CD4-positive, alpha-beta T cell treated with Interferon gamma for 1 hour (primary cell): ENCODE measurements at regions not wholly inside any gene's neighbourhood (a gene's known extent, or its start where the extent isn't known, plus 50 kb on each side); places are given as distances from the start of the nearest gene placed in this dataset.
"Not testable (repeated sequence)": the region's sequence is repeated elsewhere in the genome, so short reads cannot be mapped to it uniquely, and the experiment has no call there.

Experiments
- DNase-seq: peaks from one replicate; pipeline ENCODE4 v3.0.0-alpha.2; 2020

GRCh38 chr6:101015541-101015940 is 134.4 kb upstream of the ASCC3 start:
- no peak for DNase-seq

- DNase-seq: no peak
Observed at GRCh38 chr6:101016163-101016562, 135.0 kb upstream of the ASCC3 start.

GRCh38 chr6:101018157-101018556 is 137.0 kb upstream of the ASCC3 start:
- DNase-seq: no peak

GRCh38 chr6:101021504-101021903 is 140.4 kb upstream of the ASCC3 start:
- DNase-seq: no peak

GRCh38 chr6:101042966-101043365 is 161.8 kb upstream of the ASCC3 start:
- DNase-seq: no peak

GRCh38 chr6:101058296-101058695 is 177.2 kb upstream of the ASCC3 start:
- DNase-seq: no peak

- DNase-seq: no peak
Observed at GRCh38 chr6:101066481-101066880, 185.4 kb upstream of the ASCC3 start.

GRCh38 chr6:101069191-101069795 is 188.2 kb upstream of the ASCC3 start:
- no peak for DNase-seq

- DNase-seq: no peak
Observed at GRCh38 chr6:101070044-101070608, 189.0 kb upstream of the ASCC3 start.

- no peak for DNase-seq
Observed at GRCh38 chr6:101077344-101077743, 196.2 kb upstream of the ASCC3 start.

GRCh38 chr6:101079696-101080270 is 198.7 kb upstream of the ASCC3 start:
- no peak for DNase-seq

- DNase-seq: no peak
Observed at GRCh38 chr6:101080597-101080996, 199.5 kb upstream of the ASCC3 start.

- no peak for DNase-seq
Observed at GRCh38 chr6:101083533-101084175, 202.5 kb upstream of the ASCC3 start.

GRCh38 chr6:101085327-101085726 is 204.2 kb upstream of the ASCC3 start:
- no peak for DNase-seq

GRCh38 chr6:101086473-101086872 is 205.3 kb upstream of the ASCC3 start:
- DNase-seq: no peak

- DNase-seq: no peak
Observed at GRCh38 chr6:101088594-101088993, 207.5 kb upstream of the ASCC3 start.

GRCh38 chr6:101089640-101090039 is 208.5 kb upstream of the ASCC3 start:
- no peak for DNase-seq

- DNase-seq: no peak
Observed at GRCh38 chr6:101090281-101090680, 209.2 kb upstream of the ASCC3 start.

GRCh38 chr6:101098605-101099004 is 217.5 kb upstream of the ASCC3 start:
- not testable (repeated sequence) for DNase-seq

- DNase-seq: no peak
Observed at GRCh38 chr6:101102702-101103101, 221.6 kb upstream of the ASCC3 start.

GRCh38 chr6:101108286-101108685 is 227.2 kb upstream of the ASCC3 start:
- DNase-seq: no peak

- no peak for DNase-seq
Observed at GRCh38 chr6:101110814-101111213, 229.7 kb upstream of the ASCC3 start.

- DNase-seq: no peak
Observed at GRCh38 chr6:101113468-101114260, 232.5 kb upstream of the ASCC3 start.
